ENCODE measurements at regions not wholly inside any gene's neighbourhood (a gene's known extent, or its start where the extent isn't known, plus 50 kb on each side); places are given as distances from the start of the nearest gene placed in this dataset.
A peak's percentile ranks its signal among the peaks of the same experiment; 100 is the strongest.

GRCh38 chr5:104345222-104346016, 782.8 kb upstream of the NUDT12 start:
- Histone ChIP-seq H2AFZ (ENCODE audit: low read depth, low read length) (peak overlapping the region; percentile 77), H3K36me3 (ENCODE audit: control insufficient read depth in 2 of 2, extremely low read depth in 1 of 2, insufficient read depth in 2 of 2, low read length in 2 of 2) (no peaks in the 10 kb centered on the region), H4K20me1 (replicated peaks; ENCODE audit: control insufficient read depth, extremely low read depth, insufficient read depth, low read length) (no peaks in the 10 kb centered on the region), H3K4me3 (replicated peaks in 1 of 3; ENCODE audit: insufficient read depth in 1 of 3, low read depth in 1 of 3, low read length in 3 of 3) (no peak overlapping the region), H3K9me3 (replicated peaks; ENCODE audit: control insufficient read depth, insufficient read depth, low read length) (no peaks in the 10 kb centered on the region), H3K9me1 (replicated peaks; ENCODE audit: control insufficient read depth, extremely low read depth, insufficient read depth, low read length) (no peaks in the 10 kb centered on the region), H3K9ac (replicated peaks; ENCODE audit: extremely low read depth, insufficient read depth, low read length) (no peak overlapping the region), H3K27ac (ENCODE audit: insufficient read depth, low read depth, low read length) (no peak overlapping the region), H3K79me2 (ENCODE audit: control insufficient read depth, insufficient read depth, low read length) (no peaks in the 10 kb centered on the region), H3K27me3 (ENCODE audit: control insufficient read depth in 2 of 2, insufficient read depth in 2 of 2, low read length in 2 of 2) (no peaks in the 10 kb centered on the region), H3K4me1 (ENCODE audit: control insufficient read depth, extremely low read depth, insufficient read depth, low read length) (peaks cover 5% of the 10 kb centered on the region), H3K4me2 (ENCODE audit: insufficient read depth, low read length) (peak overlapping the region; percentile 32)
- intact Hi-C loops (cut with micrococcal nuclease) = loop anchor here (2.0 to 10.0 kb wide), 2 partner anchors 459 to 1777 kb away; no protein-coding TSS in a partner anchor
- FAIRE-seq (no peak), DNase-seq (ENCODE audit: low read depth, low spot score) (no peak)
- ChIA-PET POLR2A (no interaction called here), CTCF (interaction anchor here (1.0 to 3.8 kb wide), 4 partner anchors 18 to 763 kb away, joined by 3 to 48 read pairs (median 6); no protein-coding TSS in a partner anchor)
- dilution Hi-C loops (cut with MboI; ENCODE audit: extremely low pct_ligation_motif_present, low sequenced_read_pairs) = no loop called here
- no TSS peak for BruUV-seq (replicated peaks)
- TF ChIP-seq POLR2AphosphoS5 (IDR thresholded peaks at IDR 0.05; ENCODE audit: insufficient read depth, low read depth, low read length) (no peak), GATA2 (IDR thresholded peaks at IDR 0.05; ENCODE audit: insufficient read depth, insufficient read length, low read depth, low read length) (no peak), POLR2A (IDR thresholded peaks at IDR 0.05; ENCODE audit: low read depth, low read length) (no peak), CTCF (IDR thresholded peaks at IDR 0.05; ENCODE audit: extremely low read depth in 1 of 2, insufficient read depth in 1 of 2, low read depth in 1 of 2, low read length in 2 of 2) (no peak), MYC (IDR thresholded peaks at IDR 0.05; ENCODE audit: low read depth, low read length) (no peak), FOS (IDR thresholded peaks at IDR 0.05; ENCODE audit: borderline replicate concordance, insufficient read depth, low read length) (no peak), MAX (IDR thresholded peaks at IDR 0.05; ENCODE audit: insufficient read depth, insufficient read length) (no peak), EZH2 (IDR thresholded peaks at IDR 0.05; ENCODE audit: borderline replicate concordance, low read depth, low read length, severe bottlenecking) (no peak), JUN (IDR thresholded peaks at IDR 0.05; ENCODE audit: borderline replicate concordance, insufficient read depth, insufficient read length, low read depth) (no peak)

Data from endothelial cell of umbilical vein (primary cell).